Right renal pelvis (tissue), 4 donors: ENCODE measurements at regions not wholly inside any gene's neighbourhood (a gene's known extent, or its start where the extent isn't known, plus 50 kb on each side); places are given as distances from the start of the nearest gene placed in this dataset.
"Not testable (repeated sequence)": the region's sequence is repeated elsewhere in the genome, so short reads cannot be mapped to it uniquely, and the experiment has no call there.

Experiments used
- DNase-seq, 4 donors: peaks; one replicate each; pipeline ENCODE4 v3.0.0-alpha.2; 2013; ENCODE audit warnings: low read depth in 4 of 4, low spot score in 3 of 4, missing footprints in 1 of 4

GRCh38 chr12:124676714-124677462 lies 109.5 kb upstream of the NCOR2 start:
- DNase-seq: no peak

- no peak for DNase-seq
Measured at GRCh38 chr12:124675881-124676713, 108.7 kb upstream of the NCOR2 start.

GRCh38 chr12:124674937-124675336 lies 107.5 kb upstream of the NCOR2 start:
- no peak for DNase-seq

GRCh38 chr12:124673801-124674617 lies 106.6 kb upstream of the NCOR2 start:
- DNase-seq: no peak

GRCh38 chr12:124669271-124669721 lies 101.9 kb upstream of the NCOR2 start:
- DNase-seq: not testable (repeated sequence)

- DNase-seq: no peak
Measured at GRCh38 chr12:124668602-124669001, 101.2 kb upstream of the NCOR2 start.

GRCh38 chr12:124667506-124668326 lies 100.3 kb upstream of the NCOR2 start:
- DNase-seq: no peak

- no peak for DNase-seq
Measured at GRCh38 chr12:124666722-124667259, 99.4 kb upstream of the NCOR2 start.

GRCh38 chr12:124665511-124665910 lies 98.1 kb upstream of the NCOR2 start:
- no peak for DNase-seq

- no peak for DNase-seq
Measured at GRCh38 chr12:124664395-124665111, 97.1 kb upstream of the NCOR2 start.

- DNase-seq: no peak
Measured at GRCh38 chr12:124663771-124664366, 96.5 kb upstream of the NCOR2 start.

GRCh38 chr12:124663206-124663605 lies 95.8 kb upstream of the NCOR2 start:
- DNase-seq: no peak

- peak in 1 of 4 donors; percentile 34 for DNase-seq
Measured at GRCh38 chr12:124661341-124661740, 93.9 kb upstream of the NCOR2 start.

GRCh38 chr12:124660851-124661250 lies 93.4 kb upstream of the NCOR2 start:
- no peak for DNase-seq

- DNase-seq: no peak
Measured at GRCh38 chr12:124658806-124659402, 91.5 kb upstream of the NCOR2 start.

- no peak for DNase-seq
Measured at GRCh38 chr12:124658302-124658701, 90.9 kb upstream of the NCOR2 start.

- DNase-seq: no peak
Measured at GRCh38 chr12:124656947-124657434, 89.6 kb upstream of the NCOR2 start.
